HG02981 (cell line): ENCODE measurements at regions not wholly inside any gene's neighbourhood (a gene's known extent, or its start where the extent isn't known, plus 50 kb on each side); places are given as distances from the start of the nearest gene placed in this dataset.
A peak's percentile ranks its signal among the peaks of the same experiment; 100 is the strongest.

Experiments
- ATAC-seq: cut with Tn5 transposase; IDR thresholded peaks from one replicate; pipeline ENCODE4 v1.9.1; 2021; ENCODE audit warnings: mild to moderate bottlenecking, moderate library complexity; ENCODE audit not compliant: unreplicated experiment

GRCh38 chr5:147162740-147163139 is 72.1 kb upstream of the STK32A start:
- no peak for ATAC-seq

- ATAC-seq: no peak
Observed at GRCh38 chr5:147167529-147167928, 67.3 kb upstream of the STK32A start.

DNA sequence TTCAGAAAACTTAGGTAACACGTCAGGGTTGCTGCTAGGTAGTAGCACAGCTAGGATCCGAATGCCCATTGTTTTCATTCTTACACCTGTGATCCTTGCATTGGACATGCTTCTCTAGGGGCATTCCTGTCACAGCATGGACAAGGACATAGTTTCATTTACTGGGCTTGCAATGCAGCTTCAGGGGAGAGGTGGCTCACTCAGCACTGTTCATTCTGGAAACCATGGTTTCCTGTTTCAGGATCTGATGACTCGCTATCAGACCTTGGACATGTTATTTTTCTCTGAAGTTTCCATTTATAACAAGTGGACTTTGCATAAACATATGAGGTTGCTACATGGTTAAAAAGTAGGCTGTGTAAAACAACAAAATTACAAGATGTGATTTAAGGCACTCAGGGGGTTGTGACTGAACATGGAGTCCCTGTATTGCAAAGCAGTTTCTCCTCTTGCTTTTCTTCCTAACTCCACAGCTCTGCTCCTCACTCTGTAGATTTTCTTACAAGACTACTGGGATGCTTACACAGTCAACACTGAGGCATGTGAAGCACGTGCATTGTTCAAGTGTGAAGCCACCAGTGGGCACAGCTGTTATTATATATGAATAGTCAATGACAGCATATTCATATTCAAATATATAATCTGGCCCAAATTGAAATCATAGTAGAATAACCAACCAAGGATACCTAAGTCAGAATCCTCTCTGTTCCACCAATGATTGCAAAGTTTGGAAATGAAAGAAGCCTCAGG is 66.1 kb upstream of the STK32A start:
- ATAC-seq: peak; percentile 5

DNA sequence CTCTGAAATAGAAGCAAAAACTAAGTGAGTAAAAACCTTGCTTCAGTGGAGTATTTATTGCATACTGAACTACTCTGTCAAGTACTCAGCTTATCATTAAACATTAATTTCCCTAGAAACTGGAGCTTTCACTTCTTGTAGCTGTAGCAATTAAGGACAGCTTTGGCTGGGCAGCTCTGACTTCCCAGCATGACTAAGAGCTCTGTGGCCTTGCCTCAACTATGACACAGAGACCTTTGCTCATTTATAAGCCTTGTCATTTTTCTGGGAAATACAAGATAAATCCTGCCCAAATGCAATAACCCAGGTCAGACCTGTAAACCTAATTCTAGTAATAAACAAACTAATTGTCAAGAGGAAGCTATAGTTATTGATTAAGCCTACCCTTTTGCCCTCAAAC is 65.4 kb upstream of the STK32A start:
- ATAC-seq: peak; percentile 77

- ATAC-seq: peak; percentile 26
Observed at GRCh38 chr5:147169901-147170300, 64.9 kb upstream of the STK32A start.

DNA sequence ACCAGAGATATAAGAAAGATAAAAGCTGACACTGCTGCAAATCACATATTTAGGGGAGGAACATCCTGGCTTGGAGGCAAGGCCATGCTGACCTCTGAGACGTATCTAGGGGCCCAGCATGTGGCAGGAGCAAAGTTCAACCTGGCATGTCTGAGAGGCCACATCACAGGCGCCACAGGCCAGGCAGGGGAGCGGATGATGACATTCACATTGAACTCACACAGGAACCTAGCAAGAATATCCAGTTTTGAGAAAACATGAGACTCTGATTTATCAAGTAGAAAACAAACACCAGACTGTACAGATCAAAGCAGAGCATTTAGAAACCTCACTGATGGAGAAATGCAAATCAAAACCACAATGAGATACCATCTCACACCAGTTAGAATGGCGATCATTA is 64.2 kb upstream of the STK32A start:
- ATAC-seq: peak; percentile 59

DNA sequence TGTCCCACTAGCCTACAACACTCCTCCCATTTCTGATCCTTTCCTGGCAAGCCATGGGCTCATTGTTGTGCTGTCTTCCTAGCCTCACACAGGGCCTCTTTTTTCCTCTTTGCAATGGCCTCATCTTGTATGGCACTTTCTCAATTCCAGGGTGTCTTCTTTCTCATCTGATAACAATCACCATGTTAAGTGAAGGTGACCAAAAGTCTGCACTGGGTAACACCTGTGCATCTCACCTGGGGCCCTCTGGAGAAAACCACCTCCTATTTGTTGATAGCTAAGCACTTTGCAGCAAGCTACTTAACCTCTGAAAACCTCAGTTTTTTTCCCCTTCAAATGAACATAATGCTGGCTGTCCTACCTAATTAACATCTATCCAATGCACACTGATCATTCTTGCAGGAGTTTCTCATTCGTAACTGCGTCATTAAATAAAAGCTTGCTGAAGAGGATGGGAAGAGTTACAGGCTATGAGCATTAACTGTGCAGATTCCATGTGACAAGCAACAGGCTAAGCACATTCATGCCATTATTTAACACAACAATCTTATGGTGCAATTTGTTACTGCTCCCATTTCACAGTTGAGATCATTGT is 60.1 kb upstream of the STK32A start:
- ATAC-seq: no peak

- no peak for ATAC-seq
Observed at GRCh38 chr5:147175516-147176097, 59.2 kb upstream of the STK32A start.

DNA sequence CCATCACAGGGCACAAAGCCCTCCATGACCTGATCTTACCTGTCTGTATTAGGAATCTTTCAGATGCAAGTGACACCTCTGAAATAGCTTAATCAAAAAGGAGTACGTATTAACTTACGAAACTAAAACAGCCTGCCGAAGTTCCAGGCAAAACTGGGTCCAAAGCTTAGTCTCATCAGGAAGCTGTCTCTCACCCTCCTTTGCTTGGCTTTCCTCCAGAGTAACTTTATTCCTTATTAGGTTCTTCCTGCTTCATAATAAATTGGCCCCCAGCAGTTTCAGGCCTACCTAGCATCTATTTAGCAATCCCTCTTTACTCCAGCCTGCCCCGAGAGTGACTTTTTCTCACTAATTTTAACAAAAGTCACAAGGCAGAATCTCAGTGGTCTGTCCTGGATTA is 58.4 kb upstream of the STK32A start:
- no peak for ATAC-seq

- no peak for ATAC-seq
Observed at GRCh38 chr5:147177125-147177840, 57.5 kb upstream of the STK32A start.

- no peak for ATAC-seq
Observed at GRCh38 chr5:147179562-147180147, 55.2 kb upstream of the STK32A start.

DNA sequence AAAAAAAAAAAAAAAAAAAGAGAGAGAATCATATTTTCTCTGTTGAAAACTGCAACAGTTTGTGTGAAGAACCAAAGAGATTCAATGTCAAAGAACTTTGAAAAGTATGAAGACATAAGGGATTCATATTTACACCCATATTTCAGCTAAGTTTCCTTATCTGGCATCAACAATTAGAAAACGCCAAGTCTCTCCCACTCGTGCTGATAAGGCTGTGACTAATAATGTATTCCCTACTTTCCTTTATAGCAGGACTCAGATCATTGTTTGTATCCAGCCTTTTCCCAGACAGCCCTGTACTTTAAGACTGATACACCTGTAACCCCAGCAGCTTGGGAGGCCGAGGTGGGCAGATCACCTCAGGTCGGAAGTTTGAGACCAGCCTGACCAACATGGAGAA is 54.1 kb upstream of the STK32A start:
- ATAC-seq: no peak
